GM23248 (cell line): ENCODE measurements at regions not wholly inside any gene's neighbourhood (a gene's known extent, or its start where the extent isn't known, plus 50 kb on each side); places are given as distances from the start of the nearest gene placed in this dataset.

Experiments
- EZH2 ChIP-seq: fragments of 200-600 bp; sonication (generic); IDR thresholded peaks from 2 replicates; pipeline ENCODE4 v1.6.1; 2018; ENCODE audit warnings: antibody characterized with exemption, mild to moderate bottlenecking; ENCODE audit not compliant: insufficient read depth, poor library complexity, severe bottlenecking
- EZH2phosphoT487 ChIP-seq: fragments of 200-600 bp; sonication (generic); IDR thresholded peaks from 2 replicates; pipeline ENCODE4 v1.6.1; 2018; ENCODE audit warnings: antibody characterized with exemption, moderate library complexity, mild to moderate bottlenecking, low read depth; ENCODE audit not compliant: insufficient read depth

DNA sequence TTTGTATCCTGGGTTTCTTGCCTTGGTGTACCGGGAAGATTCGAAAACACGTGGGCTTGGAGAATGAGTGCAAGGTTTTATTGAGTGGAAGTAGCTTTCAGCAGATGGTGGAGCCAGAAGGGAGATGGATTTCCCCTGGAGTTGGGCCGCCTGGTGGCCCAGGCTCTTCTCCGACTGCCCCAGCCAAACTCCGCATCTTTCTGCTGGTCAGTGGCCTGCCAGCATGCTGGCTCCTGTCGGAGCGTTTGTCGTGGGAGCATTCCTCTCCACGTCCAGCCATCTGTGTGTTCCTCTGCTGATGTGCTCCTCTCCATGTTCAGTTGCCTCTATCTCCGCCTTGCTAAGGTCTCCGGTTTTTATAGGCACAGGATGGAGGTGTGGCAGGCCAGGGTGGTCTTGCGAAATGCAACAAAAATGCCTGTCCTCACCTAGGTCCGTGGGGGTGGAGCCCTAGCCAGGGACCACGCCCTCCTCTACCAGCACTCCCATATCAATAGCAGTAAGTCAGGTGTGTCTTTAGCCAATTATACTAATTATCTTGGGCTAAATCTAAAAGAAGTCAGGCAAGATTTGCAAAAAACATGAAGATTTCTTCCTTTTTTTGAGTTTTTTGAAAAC, 745.8 kb upstream of the AMOT start:
- TF ChIP-seq EZH2 (no peak), EZH2phosphoT487 (no peak)
